Stomach (tissue), 8 donors: ENCODE measurements at regions not wholly inside any gene's neighbourhood (a gene's known extent, or its start where the extent isn't known, plus 50 kb on each side); places are given as distances from the start of the nearest gene placed in this dataset.

Experiments used
- DNase-seq, 2 donors: peaks; one replicate each; pipeline versions ENCODE4 v3.0.0 to v3.0.0-alpha.2; 2013 to 2019
- H3K27ac ChIP-seq, 5 donors: fragments of 200-600 bp in 4 of 5; sonication (generic) in 4 of 5; one replicate each; pipeline ENCODE4 v1.5.1; 2013 to 2019; ENCODE audit warnings: mild to moderate bottlenecking in 1 of 5, moderate library complexity in 1 of 5
- H3K27me3 ChIP-seq, 3 donors: fragments of 200-600 bp; sonication (generic); one replicate each; pipeline ENCODE4 v1.5.1; 2017 to 2019; ENCODE audit warnings: mixed run types in 1 of 3
- H3K36me3 ChIP-seq, 4 donors: fragments of 200-600 bp; sonication (generic); 1 replicate in 3 of 4; 2 replicates in 1 of 4; pipeline ENCODE4 v1.5.1; 2016 to 2019
- H3K4me1 ChIP-seq, 4 donors: fragments of 200-600 bp; sonication (generic); one replicate each; pipeline ENCODE4 v1.5.1; 2016 to 2019
- H3K4me3 ChIP-seq, 4 donors: fragments of 200-600 bp; sonication (generic) in 3 of 4; one replicate each; pipeline ENCODE4 v1.5.1; 2016 to 2019; ENCODE audit warnings: mild to moderate bottlenecking in 1 of 4
- H3K9me3 ChIP-seq, 4 donors: fragments of 200-600 bp; sonication (generic); one replicate each; pipeline ENCODE4 v1.5.1; 2016 to 2019
- CTCF ChIP-seq, 7 experiments: fragments of 450-650 bp in 4 of 7; fragments of 200-600 bp in 3 of 7; sonication (generic) in 3 of 7; IDR thresholded peaks; one replicate each; pipeline ENCODE4 v1.5.1; 2016 to 2019; ENCODE audit warnings: antibody characterized with exemption in 7 of 7, control low read depth in 2 of 7, mild to moderate bottlenecking in 1 of 7
- EP300 ChIP-seq: sonication (generic); formaldehyde crosslinking; IDR thresholded peaks from one replicate; pipeline ENCODE4 v1.6.1; 2017; ENCODE audit warnings: antibody characterized with exemption
- POLR2A ChIP-seq, 4 donors: fragments of 450-650 bp; IDR thresholded peaks; one replicate each; pipeline ENCODE4 v1.6.1; 2016; ENCODE audit warnings: antibody characterized with exemption in 4 of 4, control low read depth in 2 of 4, mild to moderate bottlenecking in 1 of 4, moderate library complexity in 1 of 4
- POLR2AphosphoS5 ChIP-seq, 3 donors: sonication (generic); formaldehyde crosslinking; IDR thresholded peaks; one replicate each; pipeline ENCODE4 v1.6.1; 2016; ENCODE audit warnings: antibody characterized with exemption in 3 of 3
- WGBS, 5 donors: extraction: QIAGEN DNeasy Blood & Tissue Kit in 3 of 5; methylation state at CpG; one replicate each; pipeline versions ENCODE4 v1.1.5 to v1.1.7; 2013 to 2018; 5-methylcytosine and 5-hydroxymethylcytosine counted together
- intact Hi-C: fragments of 100-400 bp; cut with DNase I; formaldehyde crosslinking; loops from one replicate; pipeline ENCODE4 v1.15.1; 2023; ENCODE audit warnings: low total_unique reads
- donor health status: healthy with polysubstance abuse.
- donor health status: Bipolar disorder and iron deficiency.
- donor health status: healthy.

GRCh38 chr3:181660337-181660736 lies 51.4 kb upstream of the SOX2 start:
- H3K27ac ChIP-seq, result no peak overlapping the region
- no peaks in the 10 kb centered on the region for H3K9me3 ChIP-seq
- no peaks in the 10 kb centered on the region for H3K4me1 ChIP-seq
- no peaks in the 10 kb centered on the region for H3K27me3 ChIP-seq
- intact Hi-C loops, result no loop called here
- 94 to 96% (median 95%) methylated on average over 2 of the region's 2 CpGs for WGBS, 5 donors
- no peaks in the 10 kb centered on the region for H3K36me3 ChIP-seq
- TF ChIP-seq CTCF (IDR thresholded peaks at IDR 0.05) (no peak), POLR2AphosphoS5 (IDR thresholded peaks at IDR 0.05) (no peak), EP300 (no peak)
- no peak for DNase-seq
- no peak overlapping the region for H3K4me3 ChIP-seq

GRCh38 chr3:181637456-181637855 lies 74.3 kb upstream of the SOX2 start:
- Histone ChIP-seq H3K36me3 (no peaks in the 10 kb centered on the region), H3K27me3 (no peaks in the 10 kb centered on the region), H3K4me1 (no peaks in the 10 kb centered on the region), H3K27ac (no peak overlapping the region), H3K4me3 (no peak overlapping the region), H3K9me3 (no peaks in the 10 kb centered on the region)
- WGBS, 5 donors, result 89 to 100% (median 94%) methylated on average over 1 of the region's 1 CpG
- intact Hi-C loops, result no loop called here
- no peak for DNase-seq
- TF ChIP-seq POLR2A (IDR thresholded peaks at IDR 0.05) (no peak), CTCF (IDR thresholded peaks at IDR 0.05) (no peak), POLR2AphosphoS5 (IDR thresholded peaks at IDR 0.05) (no peak), EP300 (no peak)

- TF ChIP-seq POLR2AphosphoS5 (IDR thresholded peaks at IDR 0.05) (no peak), POLR2A (IDR thresholded peaks at IDR 0.05) (no peak), CTCF (IDR thresholded peaks at IDR 0.05) (no peak), EP300 (no peak)
- no peak overlapping the region for H3K27ac ChIP-seq
- no peak overlapping the region for H3K4me3 ChIP-seq
- no peaks in the 10 kb centered on the region for H3K9me3 ChIP-seq
- intact Hi-C loops, result no loop called here
- 87 to 98% (median 97%) methylated on average over 4 of the region's 4 CpGs for WGBS, 5 donors
- no peaks in the 10 kb centered on the region for H3K36me3 ChIP-seq
- no peak for DNase-seq
- no peaks in the 10 kb centered on the region for H3K27me3 ChIP-seq
- no peaks in the 10 kb centered on the region for H3K4me1 ChIP-seq
Observed at GRCh38 chr3:181637056-181637455, 74.7 kb upstream of the SOX2 start.

- Histone ChIP-seq H3K27ac (no peak overlapping the region), H3K36me3 (no peaks in the 10 kb centered on the region), H3K9me3 (no peaks in the 10 kb centered on the region), H3K27me3 (no peaks in the 10 kb centered on the region), H3K4me3 (no peak overlapping the region), H3K4me1 (no peaks in the 10 kb centered on the region)
- TF ChIP-seq CTCF (IDR thresholded peaks at IDR 0.05) (no peak), POLR2AphosphoS5 (IDR thresholded peaks at IDR 0.05) (no peak), EP300 (no peak), POLR2A (IDR thresholded peaks at IDR 0.05) (no peak)
- intact Hi-C loops, result no loop called here
- 54 to 67% (median 58%) methylated on average over 4 of the region's 4 CpGs for WGBS, 5 donors
- no peak for DNase-seq
Observed at GRCh38 chr3:181635141-181635540, 76.6 kb upstream of the SOX2 start.
